SK-N-SH (cell line): ENCODE measurements at regions not wholly inside any gene's neighbourhood (a gene's known extent, or its start where the extent isn't known, plus 50 kb on each side); places are given as distances from the start of the nearest gene placed in this dataset.

Source experiments
- CTCF ChIP-seq: fragments of 200-600 bp; sonication (generic); IDR thresholded peaks from 2 replicates; pipeline ENCODE4 v1.6.1; 2017; ENCODE audit warnings: antibody characterized with exemption, mild to moderate bottlenecking, moderate library complexity
- EP300 ChIP-seq, 2 experiments: IDR thresholded peaks; 2 replicates each; pipeline versions ENCODE4 v1.4.0 to v1.6.1; 2012; ENCODE audit warnings: borderline replicate concordance in 1 of 2, low read depth in 1 of 2, low read length in 1 of 2
- GATA2 ChIP-seq: sonication (generic); formaldehyde crosslinking; IDR thresholded peaks from 2 replicates; pipeline ENCODE4 v1.5.0; 2020; ENCODE audit warnings: mild to moderate bottlenecking, missing genetic modification reagents
- MXI1 ChIP-seq: IDR thresholded peaks from 2 replicates; pipeline ENCODE4 v1.6.1; 2012; ENCODE audit warnings: mild to moderate bottlenecking, low read depth, low read length, improper control_type of control experiment
- POLR2AphosphoS5 ChIP-seq: IDR thresholded peaks from 2 replicates; pipeline ENCODE4 v1.6.1; 2012; ENCODE audit warnings: low read depth, low read length
- REST ChIP-seq: IDR thresholded peaks from 2 replicates; pipeline ENCODE4 v1.6.1; 2012; ENCODE audit warnings: mild to moderate bottlenecking, low read depth, low read length, moderate library complexity

GRCh38 chr1:245007852-245008251, 143.5 kb upstream of the HNRNPU start:
- no peak for TF ChIP-seq GATA2 (CRISPR knock-in tag)
- TF ChIP-seq REST = no peak
- no peak for TF ChIP-seq EP300 (IDR thresholded peaks at IDR 0.05; ENCODE audit: borderline replicate concordance in 1 of 2, low read depth in 1 of 2, low read length in 1 of 2)
- no peak for TF ChIP-seq POLR2AphosphoS5
- no peak for TF ChIP-seq CTCF
- TF ChIP-seq MXI1 = no peak
